K562 (cell line): ENCODE measurements at regions not wholly inside any gene's neighbourhood (a gene's known extent, or its start where the extent isn't known, plus 50 kb on each side); places are given as distances from the start of the nearest gene placed in this dataset.

ENCODE experiments used
- ATAC-seq: fragments of 200-7000 bp; cut with Tn5 transposase; 3 replicates; pipeline ENCODE4 v1.9.1; 2020; ENCODE audit warnings: moderate library complexity
- BruUV-seq: library from RNA; stranded (reverse); fragments of 400-500 nt; replicated peaks from 2 replicates; lab custom pipeline; 2021; lab: Mats Ljungman, UMichigan
- CTCF ChIA-PET: fragments of 300-600 bp; formaldehyde crosslinking; extraction: SDS; loops from one replicate; lab custom pipeline; 2021; ENCODE audit warnings: low intra/inter-chr PET ratio; lab: Yijun Ruan, JAX
- POLR2A ChIA-PET: fragments of 300-600, 350-650 bp; sonication (Branson Sonifier 250); formaldehyde crosslinking; extraction: SDS; loops from one replicate; lab custom pipeline; 2021; ENCODE audit warnings: antibody characterized with exemption, inconsistent platforms; lab: Yijun Ruan, JAX
- DNase-seq, 4 experiments: peaks; one replicate each; pipeline versions ENCODE4 v3.0.0 to v3.0.0-alpha.2; 2011 to 2018; ENCODE audit warnings: low spot score in 3 of 4, mixed read lengths in 3 of 4; ENCODE audit errors: extremely low read depth in 1 of 4
- FAIRE-seq: peaks from 2 replicates; lab custom pipeline; 2011; peaks lifted over from hg19 to GRCh38; lab: Jason Lieb, UNC
- H2AFZ ChIP-seq: 2 replicates; pipeline ENCODE4 v1.6.0; 2011; ENCODE audit warnings: low read depth, low read length, control low read depth, inconsistent platforms
- H3K27ac ChIP-seq: fragments of 200-600 bp; 3 replicates; pipeline ENCODE4 v1.8.0; 2011; ENCODE audit warnings: low read depth, mild to moderate bottlenecking, control low read depth, inconsistent platforms, low read length, moderate library complexity, mixed read lengths; ENCODE audit errors: extremely low read depth
- H3K27me3 ChIP-seq, 2 experiments: fragments of 300-600 bp in 1 of 2; 2 replicates in 1 of 2; 3 replicates in 1 of 2; pipeline versions ENCODE4 v1.6.0 to v1.8.0; 2011; ENCODE audit warnings: inconsistent platforms in 2 of 2, low read length in 2 of 2, mild to moderate bottlenecking in 1 of 2, mixed read lengths in 1 of 2, moderate library complexity in 1 of 2; ENCODE audit not compliant: control insufficient read depth in 2 of 2, insufficient read depth in 2 of 2
- H3K36me3 ChIP-seq: fragments of 300-600 bp; 3 replicates; pipeline ENCODE4 v1.8.0; 2011; ENCODE audit warnings: mild to moderate bottlenecking, low read length, inconsistent platforms; ENCODE audit not compliant: control insufficient read depth, insufficient read depth
- H3K4me1 ChIP-seq, 2 experiments: fragments of 200-600 bp in 1 of 2; replicated peaks in 1 of 2; 2 replicates in 1 of 2; 3 replicates in 1 of 2; pipeline versions ENCODE4 v1.5.1 to v1.8.0; 2011; ENCODE audit warnings: inconsistent platforms in 2 of 2, low read length in 2 of 2, mild to moderate bottlenecking in 1 of 2, mixed read lengths in 1 of 2, moderate library complexity in 1 of 2; ENCODE audit not compliant: control insufficient read depth in 2 of 2, insufficient read depth in 2 of 2
- H3K4me2 ChIP-seq: 2 replicates; pipeline ENCODE4 v1.6.1; 2011; ENCODE audit warnings: low read length, control low read depth, inconsistent platforms, mixed read lengths; ENCODE audit not compliant: insufficient read depth
- H3K4me3 ChIP-seq: fragments of 200-600 bp; sonication (generic), shearing (Covaris generic); 2 replicates; pipeline ENCODE4 v1.5.1; 2016; ENCODE audit warnings: control low read depth, inconsistent platforms
- H3K79me2 ChIP-seq: fragments of 200-600 bp; 3 replicates; pipeline ENCODE4 v1.8.0; 2011; ENCODE audit warnings: low read length, inconsistent platforms; ENCODE audit not compliant: control insufficient read depth, insufficient read depth
- H3K9ac ChIP-seq, 2 experiments: 2 replicates each; pipeline versions ENCODE4 v1.6.0 to v1.6.1; 2011; ENCODE audit warnings: low read depth in 2 of 2, low read length in 2 of 2, control low read depth in 1 of 2, inconsistent platforms in 1 of 2, mild to moderate bottlenecking in 1 of 2, mixed read lengths in 1 of 2; ENCODE audit not compliant: insufficient read depth in 1 of 2
- H3K9me1 ChIP-seq: one replicate; pipeline ENCODE4 v1.6.0; 2011; ENCODE audit warnings: inconsistent platforms, mild to moderate bottlenecking, low read length, moderate library complexity; ENCODE audit not compliant: control insufficient read depth, insufficient read depth
- H3K9me3 ChIP-seq: replicated peaks from 2 replicates; pipeline ENCODE4 v1.5.1; 2011; ENCODE audit warnings: low read depth, low read length, inconsistent platforms; ENCODE audit not compliant: control insufficient read depth, insufficient read depth
- H4K20me1 ChIP-seq: replicated peaks from 2 replicates; pipeline ENCODE4 v1.6.1; 2011; ENCODE audit warnings: low read length, inconsistent platforms, mixed read lengths; ENCODE audit not compliant: control insufficient read depth, insufficient read depth
- MGA ChIP-seq: fragments of 450-650 bp; IDR thresholded peaks from 2 replicates; pipeline ENCODE4 v1.6.1; 2016; ENCODE audit warnings: mild to moderate bottlenecking, moderate library complexity
- ZKSCAN3 ChIP-seq: fragments of 250-450 bp; sonication (Bioruptor Pico); IDR thresholded peaks from 2 replicates; pipeline ENCODE4 v1.4.0; 2020
- WGBS: fragments of 100-300 bp; shearing (Covaris generic); methylation state at CpG from one replicate; pipeline ENCODE4 v1.1.6; 2016; ENCODE audit warnings: low coverage, mixed read lengths; ENCODE audit not compliant: insufficient coverage; ENCODE audit errors: missing lambda C conversion rate; 5-methylcytosine and 5-hydroxymethylcytosine counted together
- in situ Hi-C: fragments of 300-500 bp; cut with MboI; formaldehyde crosslinking; loops from 4 replicates; pipeline ENCODE4 v1.15.0; 2018; ENCODE audit warnings: inconsistent platforms, mixed read lengths
- intact Hi-C: fragments of 100-400 bp; cut with micrococcal nuclease; formaldehyde crosslinking; loops from 2 replicates; pipeline ENCODE4 v1.14.2; 2022

GRCh38 chr2:15752552-15753232 lies 161.0 kb downstream of the DDX1 start:
- Histone ChIP-seq H4K20me1 (no peaks in the 10 kb centered on the region; the same call in 1 of the 2 replicates), H3K27me3 (peaks cover 8 to 23% of the 10 kb centered on the region in 2 experiments), H3K9me3 (no peaks in the 10 kb centered on the region), H3K79me2 (no peaks in the 10 kb centered on the region), H3K36me3 (no peaks in the 10 kb centered on the region), H2AFZ (no peak overlapping the region), H3K4me2 (no peak overlapping the region), H3K27ac (no peak overlapping the region), H3K4me1 (no peaks in the 10 kb centered on the region), H3K4me3 (no peak overlapping the region), H3K9me1 (no peaks in the 10 kb centered on the region), H3K9ac (no peak overlapping the region)
- whole genome bisulfite sequencing, result 7% methylated on average over 2 of the region's 2 CpGs
- BruUV-seq, result no TSS peak
- in situ Hi-C loops, result no loop called here
- CTCF ChIA-PET, result no interaction called here
- no peak for FAIRE-seq
- intact Hi-C loops, result no loop called here
- POLR2A ChIA-PET, result no interaction called here
- TF ChIP-seq MGA (no peak), ZKSCAN3 (CRISPR knock-in tag) (no peak)
- no peak for ATAC-seq
- no peak for DNase-seq
